ENCODE measurements at regions not wholly inside any gene's neighbourhood (a gene's known extent, or its start where the extent isn't known, plus 50 kb on each side); places are given as distances from the start of the nearest gene placed in this dataset.
"Not testable (repeated sequence)": the region's sequence is repeated elsewhere in the genome, so short reads cannot be mapped to it uniquely, and the experiment has no call there.

DNA sequence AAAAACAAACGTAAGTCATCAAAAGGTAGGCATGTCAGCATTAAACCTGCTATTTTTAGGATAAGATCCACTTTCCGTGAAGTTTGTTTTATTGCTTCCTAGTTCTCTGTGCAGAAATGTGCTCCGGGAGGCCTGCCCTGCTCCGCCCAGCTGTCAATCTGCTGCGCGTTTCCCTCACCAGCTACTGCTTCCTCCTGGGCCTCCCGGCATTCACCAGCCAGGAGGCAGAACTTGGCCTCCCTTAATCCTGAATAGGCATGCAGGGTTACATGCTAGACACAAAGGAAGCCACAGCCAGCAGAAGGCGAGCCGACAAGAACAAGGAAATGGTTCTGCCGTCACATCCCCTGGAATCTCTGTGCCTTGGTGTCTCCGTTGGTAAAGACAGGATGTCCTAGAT, 386.2 kb downstream of the IRS2 start:
- no peak for DNase-seq (ENCODE audit: low read depth)

DNA sequence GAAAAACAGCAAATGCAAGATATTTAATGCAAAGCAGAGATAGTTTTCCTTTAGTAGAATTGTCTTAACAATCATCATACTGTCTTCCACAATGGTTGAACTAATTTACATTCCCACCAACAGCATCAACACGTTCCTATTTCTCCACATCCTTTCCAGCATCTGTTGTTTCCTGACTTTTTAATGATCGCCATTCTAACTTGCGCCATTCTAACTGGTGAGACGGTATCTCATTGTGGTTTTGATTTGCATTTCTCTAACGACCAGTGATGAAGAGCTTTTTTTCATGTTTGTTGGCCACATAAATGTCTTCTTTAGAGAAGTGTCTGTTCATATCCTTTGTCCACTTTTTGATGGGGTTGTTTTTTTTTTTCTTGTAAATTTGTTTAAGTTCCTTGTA, 388.3 kb downstream of the IRS2 start:
- not testable (repeated sequence) for DNase-seq (ENCODE audit: low read depth)

GRCh38 chr13:109397285-109397684, 389.1 kb downstream of the IRS2 start:
- DNase-seq (ENCODE audit: low read depth): no peak

GRCh38 chr13:109396266-109396665, 390.1 kb downstream of the IRS2 start:
- DNase-seq (ENCODE audit: low read depth): no peak

GRCh38 chr13:109395014-109395413, 391.4 kb downstream of the IRS2 start:
- DNase-seq (ENCODE audit: low read depth): no peak

- DNase-seq (ENCODE audit: low read depth): no peak
Observed at GRCh38 chr13:109394311-109394988, 391.9 kb downstream of the IRS2 start.

- no peak for DNase-seq (ENCODE audit: low read depth)
Observed at GRCh38 chr13:109393045-109393444, 393.3 kb downstream of the IRS2 start.

- no peak for DNase-seq (ENCODE audit: low read depth)
Observed at GRCh38 chr13:109390391-109390790, 396.0 kb downstream of the IRS2 start.

GRCh38 chr13:109389892-109390345, 396.5 kb downstream of the IRS2 start:
- DNase-seq (ENCODE audit: low read depth): no peak

GRCh38 chr13:109389456-109389855, 396.9 kb downstream of the IRS2 start:
- peak; percentile 74 for DNase-seq (ENCODE audit: low read depth)

- no peak for DNase-seq (ENCODE audit: low read depth)
Observed at GRCh38 chr13:109387471-109387870, 398.9 kb downstream of the IRS2 start.

DNA sequence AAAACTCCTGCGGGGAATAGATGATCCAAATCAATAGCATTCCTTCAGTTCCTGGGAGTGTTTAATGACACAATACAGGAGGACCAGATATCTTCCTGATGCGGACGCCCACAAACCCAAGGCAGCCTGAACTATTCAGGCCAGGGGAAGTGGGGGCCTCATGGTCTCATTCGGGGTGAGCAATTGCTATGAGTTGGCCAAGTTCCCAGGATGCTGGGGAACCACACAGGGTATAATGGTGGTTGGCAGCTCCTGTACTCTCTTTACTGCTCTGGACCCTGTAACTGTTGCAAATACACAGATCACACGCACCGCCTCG, 401.2 kb downstream of the IRS2 start:
- DNase-seq (ENCODE audit: low read depth): peak; percentile 84

GRCh38 chr13:109384491-109385241, 401.7 kb downstream of the IRS2 start:
- DNase-seq (ENCODE audit: low read depth): peak; percentile 85

GRCh38 chr13:109383683-109384082, 402.7 kb downstream of the IRS2 start:
- DNase-seq (ENCODE audit: low read depth): peak; percentile 86

GRCh38 chr13:109381546-109382180, 404.7 kb downstream of the IRS2 start:
- peak; percentile 73 for DNase-seq (ENCODE audit: low read depth)

DNA sequence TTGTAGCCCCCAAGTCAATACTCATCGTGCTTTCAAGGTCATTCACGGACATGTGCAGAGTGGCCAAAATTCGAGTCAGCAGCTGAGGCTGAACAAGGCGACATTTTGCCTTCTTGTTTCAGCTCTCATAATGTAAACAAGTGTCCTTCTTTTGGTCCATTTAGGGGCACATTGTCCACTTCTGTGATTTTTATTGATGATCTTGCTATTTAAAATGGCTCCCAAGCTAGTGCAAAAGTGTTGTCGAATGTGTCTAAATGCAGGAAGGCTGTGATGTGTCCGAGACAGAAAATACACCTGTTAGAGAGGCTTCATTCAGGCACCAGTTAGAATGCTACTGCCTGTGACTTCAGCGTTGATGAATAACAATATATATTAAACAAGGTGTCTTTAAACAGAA, 405.9 kb downstream of the IRS2 start:
- no peak for DNase-seq (ENCODE audit: low read depth)

DNA sequence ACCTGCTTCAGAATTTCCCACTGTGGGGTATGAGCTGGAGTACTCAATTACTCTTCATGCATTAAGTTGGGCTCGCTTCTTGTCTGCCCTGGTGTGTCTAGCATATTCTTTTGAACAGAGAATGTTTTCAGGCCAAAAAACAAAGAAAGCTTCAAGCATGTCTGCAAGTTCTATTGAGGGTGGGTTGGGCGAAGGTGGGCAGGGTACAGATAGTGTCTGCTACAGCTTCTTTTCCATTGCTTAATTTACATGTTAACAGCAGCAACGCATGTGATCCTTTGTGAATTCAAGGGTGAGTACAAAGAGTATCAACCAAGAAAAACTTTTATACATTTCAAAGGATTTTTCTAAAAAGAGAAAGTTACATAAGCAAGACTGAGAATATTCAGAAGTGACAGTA, 406.5 kb downstream of the IRS2 start:
- no peak for DNase-seq (ENCODE audit: low read depth)

GRCh38 chr13:109376936-109377335, 409.4 kb downstream of the IRS2 start:
- DNase-seq (ENCODE audit: low read depth): no peak

GRCh38 chr13:109374609-109375200, 411.7 kb downstream of the IRS2 start:
- no peak for DNase-seq (ENCODE audit: low read depth)

GRCh38 chr13:109372666-109373065, 413.7 kb downstream of the IRS2 start:
- DNase-seq (ENCODE audit: low read depth): no peak

- no peak for DNase-seq (ENCODE audit: low read depth)
Observed at GRCh38 chr13:109371066-109371465, 415.3 kb downstream of the IRS2 start.

DNA sequence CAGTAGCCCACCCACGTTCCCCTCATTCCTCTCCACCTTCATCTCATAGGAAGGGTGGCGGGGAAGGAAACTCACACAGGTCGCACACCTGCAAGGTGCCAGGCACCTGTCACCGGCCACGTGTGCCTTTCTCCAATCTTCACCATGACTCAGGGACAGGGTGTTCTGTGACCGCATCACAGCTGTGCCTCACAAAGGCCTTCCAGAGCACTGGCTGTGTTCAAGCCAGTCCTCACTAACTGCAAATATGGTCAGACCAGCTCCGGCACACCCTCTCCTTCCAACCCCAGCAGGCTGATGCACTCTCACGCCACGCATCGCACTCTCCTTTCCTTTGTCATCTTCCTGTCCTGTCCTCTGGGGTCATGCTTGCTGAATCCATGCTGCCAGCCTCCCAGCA, 415.9 kb downstream of the IRS2 start:
- DNase-seq (ENCODE audit: low read depth): no peak
